Effector memory CD8-positive, alpha-beta T cell (primary cell): ENCODE measurements at regions not wholly inside any gene's neighbourhood (a gene's known extent, or its start where the extent isn't known, plus 50 kb on each side); places are given as distances from the start of the nearest gene placed in this dataset.
"Not testable (repeated sequence)": the region's sequence is repeated elsewhere in the genome, so short reads cannot be mapped to it uniquely, and the experiment has no call there.

Experiments
- ATAC-seq: fragments of 150-1000 bp; cut with Tn5 transposase; replicated peaks from 2 replicates; pipeline ENCODE4 v1.10.0; 2021; ENCODE audit warnings: mild to moderate bottlenecking, moderate library complexity
- DNase-seq, 3 experiments: peaks; one replicate each; pipeline ENCODE4 v3.0.0; 2021
- H3K27ac Mint-ChIP-seq, 2 donors: one replicate each; pipeline ENCODE4 v1.8.0; 2022; ENCODE audit warnings: mild to moderate bottlenecking in 2 of 2, mixed read lengths in 2 of 2, moderate library complexity in 2 of 2
- H3K27me3 Mint-ChIP-seq, 2 donors: one replicate each; pipeline ENCODE4 v1.8.0; 2022; ENCODE audit warnings: mixed read lengths in 2 of 2
- H3K36me3 Mint-ChIP-seq: one replicate; pipeline ENCODE4 v1.8.0; 2022; ENCODE audit warnings: mild to moderate bottlenecking, moderate library complexity, mixed read lengths; ENCODE audit not compliant: insufficient read depth
- H3K4me1 Mint-ChIP-seq, 2 donors: one replicate each; pipeline ENCODE4 v1.8.0; 2022; ENCODE audit warnings: low read depth in 2 of 2, mixed read lengths in 2 of 2
- H3K4me3 Mint-ChIP-seq, 2 donors: one replicate each; pipeline ENCODE4 v1.8.0; 2022; ENCODE audit warnings: mild to moderate bottlenecking in 2 of 2, mixed read lengths in 2 of 2, moderate library complexity in 2 of 2
- H3K9me3 Mint-ChIP-seq, 2 donors: one replicate each; pipeline ENCODE4 v1.8.0; 2022; ENCODE audit warnings: mixed read lengths in 2 of 2

- Mint-ChIP-seq H3K27ac (no peak overlapping the region), H3K27me3 (peaks cover 6 to 45% of the 10 kb centered on the region in 2 donors), H3K4me3 (no peak overlapping the region), H3K4me1 (peaks cover 6 to 8% of the 10 kb centered on the region in 2 donors), H3K9me3 (no peaks in the 10 kb centered on the region), H3K36me3 (no peaks in the 10 kb centered on the region)
- no peak for ATAC-seq
- no peak for DNase-seq
These were observed 110.2 kb downstream of the RAP2A start for GRCh38 chr13:97544031-97544765.

- not testable (repeated sequence) for H3K4me1 Mint-ChIP-seq, H3K9me3 Mint-ChIP-seq, H3K36me3 Mint-ChIP-seq, H3K27ac Mint-ChIP-seq, H3K4me3 Mint-ChIP-seq, DNase-seq, ATAC-seq
- peaks cover 6 to 45% of the 10 kb centered on the region in 2 donors for H3K27me3 Mint-ChIP-seq
These were observed 111.1 kb downstream of the RAP2A start for GRCh38 chr13:97544971-97545499.

GRCh38 chr13:97548138-97548537 is 114.2 kb downstream of the RAP2A start:
- ATAC-seq (no peak), DNase-seq (no peak)
- peaks cover 6 to 40% of the 10 kb centered on the region in 2 donors for H3K27me3 Mint-ChIP-seq
- H3K9me3 Mint-ChIP-seq, result no peaks in the 10 kb centered on the region
- H3K4me3 Mint-ChIP-seq, result no peak overlapping the region
- H3K36me3 Mint-ChIP-seq, result no peaks in the 10 kb centered on the region
- H3K27ac Mint-ChIP-seq, result no peak overlapping the region
- H3K4me1 Mint-ChIP-seq, result peaks cover 6 to 8% of the 10 kb centered on the region in 2 donors

- no peak for DNase-seq
- peaks cover 5 to 35% of the 10 kb centered on the region in 2 donors for H3K27me3 Mint-ChIP-seq
- H3K27ac Mint-ChIP-seq, result no peak overlapping the region
- no peak for ATAC-seq
- no peaks in the 10 kb centered on the region for H3K36me3 Mint-ChIP-seq
- no peak overlapping the region for H3K4me3 Mint-ChIP-seq
- H3K4me1 Mint-ChIP-seq, result peaks cover 6 to 8% of the 10 kb centered on the region in 2 donors
- H3K9me3 Mint-ChIP-seq, result no peaks in the 10 kb centered on the region
These were observed 114.7 kb downstream of the RAP2A start for GRCh38 chr13:97548711-97549110.

DNA sequence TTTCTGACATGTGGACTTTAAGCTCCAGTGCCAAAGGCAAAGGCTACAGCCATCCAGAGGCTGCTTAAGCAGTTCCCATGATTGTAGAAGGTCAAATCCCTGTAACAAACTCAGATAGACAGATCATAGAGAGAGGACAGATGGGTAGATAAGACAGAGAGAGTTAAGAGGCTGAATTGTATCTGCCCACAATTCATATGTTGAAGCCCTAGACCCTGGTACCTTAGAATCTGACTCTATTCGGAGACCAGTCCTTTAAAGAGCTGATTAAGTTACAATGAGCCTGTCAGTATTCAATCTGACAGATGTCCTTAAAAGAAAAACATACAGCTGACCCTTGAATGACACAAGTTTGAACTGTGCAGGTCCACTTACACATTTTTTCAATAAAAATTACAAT is 115.2 kb downstream of the RAP2A start:
- no peak for DNase-seq
- Mint-ChIP-seq H3K4me3 (no peak overlapping the region), H3K9me3 (no peaks in the 10 kb centered on the region), H3K27ac (no peak overlapping the region), H3K4me1 (peaks cover 6 to 8% of the 10 kb centered on the region in 2 donors), H3K27me3 (peaks cover 5 to 31% of the 10 kb centered on the region in 2 donors), H3K36me3 (no peaks in the 10 kb centered on the region)
- no peak for ATAC-seq

GRCh38 chr13:97554496-97554895 is 120.5 kb downstream of the RAP2A start:
- ATAC-seq, result no peak
- Mint-ChIP-seq H3K27me3 (peaks cover 5 to 6% of the 10 kb centered on the region in 2 donors), H3K27ac (no peak overlapping the region), H3K4me1 (no peaks in the 10 kb centered on the region), H3K4me3 (no peak overlapping the region), H3K36me3 (no peaks in the 10 kb centered on the region), H3K9me3 (no peaks in the 10 kb centered on the region)
- no peak for DNase-seq

GRCh38 chr13:97555034-97555433 is 121.1 kb downstream of the RAP2A start:
- DNase-seq, result no peak
- Mint-ChIP-seq H3K27ac (no peak overlapping the region), H3K9me3 (no peaks in the 10 kb centered on the region), H3K4me3 (no peak overlapping the region), H3K4me1 (no peaks in the 10 kb centered on the region), H3K27me3 (peaks cover 5 to 6% of the 10 kb centered on the region in 2 donors), H3K36me3 (no peaks in the 10 kb centered on the region)
- ATAC-seq, result no peak

DNA sequence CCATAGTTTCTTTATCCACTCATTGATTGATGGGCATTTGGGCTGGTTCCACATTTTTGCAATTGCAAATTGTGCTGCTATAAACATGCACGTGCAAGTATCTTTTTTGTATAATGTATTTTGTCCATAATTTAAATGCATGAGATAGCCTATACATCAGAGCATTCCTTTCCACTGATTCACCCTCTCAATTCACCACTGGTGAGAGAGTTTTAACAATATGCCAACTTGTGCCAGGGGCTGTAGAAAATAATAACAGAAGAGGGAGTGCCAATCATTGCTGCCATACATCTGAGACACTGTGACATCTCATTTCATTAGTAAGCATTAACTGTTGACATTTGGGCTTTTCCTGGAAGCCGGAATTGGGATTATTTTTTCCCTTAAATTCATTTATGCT is 125.1 kb downstream of the RAP2A start:
- Mint-ChIP-seq H3K9me3 (no peaks in the 10 kb centered on the region), H3K27ac (no peak overlapping the region), H3K27me3 (no peaks in the 10 kb centered on the region), H3K4me1 (no peaks in the 10 kb centered on the region), H3K36me3 (no peaks in the 10 kb centered on the region), H3K4me3 (no peak overlapping the region)
- DNase-seq (no peak), ATAC-seq (no peak)

DNA sequence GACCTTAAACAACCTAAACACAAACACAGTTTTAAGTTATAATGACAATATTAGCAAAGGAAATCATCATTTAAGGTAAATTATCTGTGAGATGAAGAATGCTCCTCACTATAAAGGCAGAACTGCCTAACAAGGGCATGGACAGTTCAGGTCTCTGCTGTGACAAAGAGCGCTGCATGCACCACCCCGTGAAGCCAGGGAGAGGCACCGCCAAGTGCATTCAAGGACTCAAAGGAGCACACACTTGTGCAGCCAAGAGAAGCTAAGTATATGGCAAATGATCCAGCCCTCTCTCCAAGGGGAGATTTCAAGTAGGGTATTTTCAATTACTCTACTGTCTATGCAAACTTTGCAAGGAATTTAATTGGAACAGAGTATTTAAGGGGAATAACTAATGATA is 126.0 kb downstream of the RAP2A start:
- Mint-ChIP-seq H3K4me1 (no peaks in the 10 kb centered on the region), H3K4me3 (no peak overlapping the region), H3K27me3 (peaks cover 4 to 5% of the 10 kb centered on the region in 2 donors), H3K9me3 (no peaks in the 10 kb centered on the region), H3K36me3 (no peaks in the 10 kb centered on the region), H3K27ac (no peak overlapping the region)
- ATAC-seq, result no peak
- no peak for DNase-seq

DNA sequence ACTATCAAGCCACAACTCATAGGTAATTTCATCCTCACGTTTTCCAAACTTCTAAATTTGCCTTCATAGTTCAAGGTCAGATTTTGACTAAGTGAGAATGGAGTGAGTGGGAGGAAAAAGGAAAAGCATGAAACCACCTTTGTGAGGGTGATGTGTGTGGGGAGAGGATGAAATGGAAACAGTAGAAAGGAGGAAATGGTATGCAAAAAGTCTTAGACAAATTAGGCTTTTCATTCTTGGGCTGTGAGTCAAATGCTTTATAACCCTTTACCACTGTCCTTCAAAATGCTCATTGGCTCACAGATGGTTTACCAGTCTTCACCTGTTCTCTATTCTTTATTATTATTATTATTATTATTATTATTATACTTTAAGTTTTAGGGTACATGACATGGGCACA is 127.2 kb downstream of the RAP2A start:
- H3K27ac Mint-ChIP-seq, result no peak overlapping the region
- peaks cover 16 to 17% of the 10 kb centered on the region in 2 donors for H3K27me3 Mint-ChIP-seq
- no peak for ATAC-seq

GRCh38 chr13:97562962-97563361 is 129.0 kb downstream of the RAP2A start:
- H3K4me1 Mint-ChIP-seq, result peaks cover 0 to 2% of the 10 kb centered on the region in 2 donors
- no peak overlapping the region for H3K4me3 Mint-ChIP-seq
- no peaks in the 10 kb centered on the region for H3K36me3 Mint-ChIP-seq
- ATAC-seq (no peak), DNase-seq (no peak)
- H3K9me3 Mint-ChIP-seq, result no peaks in the 10 kb centered on the region
- peaks cover 25 to 29% of the 10 kb centered on the region in 2 donors for H3K27me3 Mint-ChIP-seq
- H3K27ac Mint-ChIP-seq, result no peak overlapping the region

More for the DNA sequence above, 127.2 kb downstream of the RAP2A start:
- Mint-ChIP-seq H3K9me3 (no peaks in the 10 kb centered on the region), H3K36me3 (no peaks in the 10 kb centered on the region), H3K4me3 (no peak overlapping the region), H3K4me1 (no peaks in the 10 kb centered on the region)
- DNase-seq, result no peak

DNA sequence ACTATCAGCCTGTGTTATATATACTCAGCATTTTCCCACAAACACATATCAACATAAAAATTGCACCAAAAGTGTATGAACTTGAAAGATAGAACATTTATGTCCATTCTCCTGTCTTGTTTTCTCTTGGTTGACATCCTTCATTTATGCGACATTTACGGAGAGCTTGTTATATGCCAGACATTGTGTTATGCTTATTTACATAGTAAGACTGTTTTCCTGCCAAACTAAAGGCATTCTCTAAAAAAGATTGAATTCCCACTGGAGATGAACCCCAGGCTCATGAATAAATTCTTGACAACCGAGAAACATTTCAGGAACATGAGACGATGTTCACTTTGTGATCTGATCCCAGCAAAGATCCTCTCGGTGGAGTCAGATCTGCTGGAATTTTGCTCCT is 131.0 kb downstream of the RAP2A start:
- DNase-seq (no peak), ATAC-seq (no peak)
- Mint-ChIP-seq H3K9me3 (no peaks in the 10 kb centered on the region), H3K27ac (no peak overlapping the region), H3K4me1 (peaks cover 0 to 3% of the 10 kb centered on the region in 2 donors), H3K27me3 (peaks cover 30 to 49% of the 10 kb centered on the region in 2 donors), H3K4me3 (no peak overlapping the region), H3K36me3 (no peaks in the 10 kb centered on the region)

DNA sequence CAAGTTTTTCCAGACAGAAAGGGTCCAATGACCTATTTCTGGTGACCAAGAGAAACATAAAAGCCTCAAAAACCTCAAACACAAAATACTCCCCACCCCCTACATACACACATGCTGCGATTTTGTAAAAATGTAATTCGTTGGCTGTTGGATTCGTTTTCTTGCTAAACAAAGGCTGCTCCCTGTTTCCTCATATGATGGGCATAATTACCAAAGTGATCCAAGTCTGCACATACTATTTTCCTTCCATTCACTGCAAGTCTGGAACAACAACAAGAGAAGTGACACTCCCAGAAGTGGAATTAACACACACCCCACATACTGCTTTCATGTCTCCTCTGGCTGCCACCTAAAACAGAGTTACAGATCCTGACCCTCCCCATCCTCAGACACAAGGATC is 131.9 kb downstream of the RAP2A start:
- ATAC-seq (no peak), DNase-seq (no peak)
- peaks cover 0 to 3% of the 10 kb centered on the region in 2 donors for H3K4me1 Mint-ChIP-seq
- peaks cover 30 to 53% of the 10 kb centered on the region in 2 donors for H3K27me3 Mint-ChIP-seq
- H3K9me3 Mint-ChIP-seq, result no peaks in the 10 kb centered on the region
- H3K27ac Mint-ChIP-seq, result no peak overlapping the region
- H3K36me3 Mint-ChIP-seq, result no peaks in the 10 kb centered on the region
- no peak overlapping the region for H3K4me3 Mint-ChIP-seq

DNA sequence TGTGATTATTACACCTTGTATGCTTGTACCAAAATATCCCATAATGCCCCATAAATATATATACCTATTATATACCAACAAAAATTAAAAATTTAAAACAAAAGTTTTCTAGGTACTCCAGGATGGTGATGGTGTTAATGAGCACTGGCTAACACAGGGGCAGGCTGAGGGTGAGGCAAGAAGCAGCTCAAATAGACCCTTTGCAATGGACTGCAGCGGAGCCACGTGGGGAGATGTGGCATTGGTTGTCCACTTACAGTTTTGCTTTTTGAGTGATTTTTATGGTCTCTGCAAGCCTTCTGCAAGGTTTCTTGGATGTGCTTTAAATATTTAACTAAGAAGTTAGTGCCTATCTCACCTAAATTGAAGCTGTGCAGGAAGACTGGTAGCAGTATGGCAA is 132.9 kb downstream of the RAP2A start:
- Mint-ChIP-seq H3K4me3 (no peak overlapping the region), H3K27ac (no peak overlapping the region), H3K4me1 (peaks cover 0 to 3% of the 10 kb centered on the region in 2 donors), H3K9me3 (no peaks in the 10 kb centered on the region), H3K36me3 (no peaks in the 10 kb centered on the region), H3K27me3 (peaks cover 30 to 53% of the 10 kb centered on the region in 2 donors)
- ATAC-seq, result no peak
- no peak for DNase-seq
